Epidermal melanocyte (primary cell): ENCODE measurements at regions not wholly inside any gene's neighbourhood (a gene's known extent, or its start where the extent isn't known, plus 50 kb on each side); places are given as distances from the start of the nearest gene placed in this dataset.

ENCODE experiments used
- DNase-seq: peaks from one replicate; pipeline ENCODE4 v3.0.0; 2011; ENCODE audit warnings: low spot score; ENCODE audit not compliant: insufficient read length

GRCh38 chr16:85466989-85467388 lies 146.1 kb upstream of the GSE1 start:
- DNase-seq: no peak

GRCh38 chr16:85469929-85470590 lies 143.1 kb upstream of the GSE1 start:
- DNase-seq: no peak

GRCh38 chr16:85470873-85471272 lies 142.2 kb upstream of the GSE1 start:
- DNase-seq: no peak

GRCh38 chr16:85471469-85472431 lies 141.4 kb upstream of the GSE1 start:
- no peak for DNase-seq

GRCh38 chr16:85472514-85472913 lies 140.6 kb upstream of the GSE1 start:
- no peak for DNase-seq

- no peak for DNase-seq
Measured at GRCh38 chr16:85473323-85473722, 139.8 kb upstream of the GSE1 start.

- DNase-seq: no peak
Measured at GRCh38 chr16:85473909-85474620, 139.1 kb upstream of the GSE1 start.

- no peak for DNase-seq
Measured at GRCh38 chr16:85474621-85475217, 138.4 kb upstream of the GSE1 start.

- DNase-seq: no peak
Measured at GRCh38 chr16:85475233-85475632, 137.9 kb upstream of the GSE1 start.

GRCh38 chr16:85475691-85476300 lies 137.3 kb upstream of the GSE1 start:
- no peak for DNase-seq

GRCh38 chr16:85476389-85476788 lies 136.7 kb upstream of the GSE1 start:
- no peak for DNase-seq

GRCh38 chr16:85477801-85478363 lies 135.2 kb upstream of the GSE1 start:
- no peak for DNase-seq

GRCh38 chr16:85479972-85480726 lies 133.0 kb upstream of the GSE1 start:
- no peak for DNase-seq

GRCh38 chr16:85480727-85481101 lies 132.4 kb upstream of the GSE1 start:
- no peak for DNase-seq

- DNase-seq: no peak
Measured at GRCh38 chr16:85481206-85481605, 131.9 kb upstream of the GSE1 start.

- DNase-seq: no peak
Measured at GRCh38 chr16:85481738-85482137, 131.4 kb upstream of the GSE1 start.

- no peak for DNase-seq
Measured at GRCh38 chr16:85483424-85483823, 129.7 kb upstream of the GSE1 start.

GRCh38 chr16:85484347-85485300 lies 128.5 kb upstream of the GSE1 start:
- DNase-seq: no peak

GRCh38 chr16:85485379-85485778 lies 127.7 kb upstream of the GSE1 start:
- no peak for DNase-seq
